Activated CD8-positive, alpha-beta memory T cell treated with anti-CD3 and anti-CD28 coated beads, Interleukin-2, amount 50 U/mL, for 4 hours (primary cell): ENCODE measurements at regions not wholly inside any gene's neighbourhood (a gene's known extent, or its start where the extent isn't known, plus 50 kb on each side); places are given as distances from the start of the nearest gene placed in this dataset.
"Not testable (repeated sequence)": the region's sequence is repeated elsewhere in the genome, so short reads cannot be mapped to it uniquely, and the experiment has no call there.

Experiments used
- DNase-seq: peaks from one replicate; pipeline ENCODE4 v3.0.0-alpha.2; 2020

- no peak for DNase-seq
Measured at GRCh38 chr4:19478791-19479190, 772.9 kb upstream of the SLIT2 start.

- no peak for DNase-seq
Measured at GRCh38 chr4:19473569-19473968, 778.1 kb upstream of the SLIT2 start.

- no peak for DNase-seq
Measured at GRCh38 chr4:19472666-19473065, 779.0 kb upstream of the SLIT2 start.

GRCh38 chr4:19470001-19470400 lies 781.7 kb upstream of the SLIT2 start:
- not testable (repeated sequence) for DNase-seq

- no peak for DNase-seq
Measured at GRCh38 chr4:19462117-19462516, 789.6 kb upstream of the SLIT2 start.

- no peak for DNase-seq
Measured at GRCh38 chr4:19455850-19456602, 795.7 kb upstream of the SLIT2 start.

GRCh38 chr4:19455196-19455595 lies 796.5 kb upstream of the SLIT2 start:
- DNase-seq, result no peak

GRCh38 chr4:19438233-19438632 lies 813.5 kb upstream of the SLIT2 start:
- DNase-seq, result no peak

GRCh38 chr4:19437008-19437407 lies 814.7 kb upstream of the SLIT2 start:
- no peak for DNase-seq

GRCh38 chr4:19429684-19430083 lies 822.0 kb upstream of the SLIT2 start:
- DNase-seq, result no peak

- DNase-seq, result no peak
Measured at GRCh38 chr4:19425146-19425545, 826.6 kb upstream of the SLIT2 start.

GRCh38 chr4:19417256-19417655 lies 834.4 kb upstream of the SLIT2 start:
- DNase-seq, result no peak

GRCh38 chr4:19416146-19416545 lies 835.6 kb upstream of the SLIT2 start:
- no peak for DNase-seq

GRCh38 chr4:19408490-19408889 lies 843.2 kb upstream of the SLIT2 start:
- no peak for DNase-seq

- no peak for DNase-seq
Measured at GRCh38 chr4:19406789-19407188, 844.9 kb upstream of the SLIT2 start.

- DNase-seq, result no peak
Measured at GRCh38 chr4:19403786-19404370, 847.8 kb upstream of the SLIT2 start.

GRCh38 chr4:19402581-19403065 lies 849.1 kb upstream of the SLIT2 start:
- DNase-seq, result no peak

GRCh38 chr4:19401301-19402080 lies 850.2 kb upstream of the SLIT2 start:
- no peak for DNase-seq

- DNase-seq, result no peak
Measured at GRCh38 chr4:19400820-19401219, 850.9 kb upstream of the SLIT2 start.

- no peak for DNase-seq
Measured at GRCh38 chr4:19399001-19399400, 852.7 kb upstream of the SLIT2 start.

- no peak for DNase-seq
Measured at GRCh38 chr4:19386786-19387185, 864.9 kb upstream of the SLIT2 start.

- DNase-seq, result no peak
Measured at GRCh38 chr4:19382993-19383756, 868.5 kb upstream of the SLIT2 start.

GRCh38 chr4:19381068-19381467 lies 870.6 kb upstream of the SLIT2 start:
- no peak for DNase-seq
